NB4 (cell line): ENCODE measurements at regions not wholly inside any gene's neighbourhood (a gene's known extent, or its start where the extent isn't known, plus 50 kb on each side); places are given as distances from the start of the nearest gene placed in this dataset.

Experiments used
- DNase-seq: peaks from one replicate; pipeline ENCODE4 v3.0.0; 2010; ENCODE audit warnings: low read depth
- H3K4me3 ChIP-seq: one replicate; pipeline ENCODE4 v1.5.1; 2011; ENCODE audit warnings: mild to moderate bottlenecking, low read depth, low read length, moderate library complexity
- MYC ChIP-seq: IDR thresholded peaks from 2 replicates; pipeline ENCODE4 v1.6.1; 2011; ENCODE audit warnings: low read depth, low read length
- POLR2A ChIP-seq: IDR thresholded peaks from 2 replicates; pipeline ENCODE4 v1.6.1; 2011; ENCODE audit warnings: mild to moderate bottlenecking; ENCODE audit not compliant: insufficient read length; ENCODE audit errors: extremely low read depth
- TF ChIP-seq, protein P1 (sequence below): IDR thresholded peaks from one replicate; pipeline ENCODE4 v1.5.1; 2012; ENCODE audit warnings: low read depth, low read length
- TF ChIP-seq, protein P2 (sequence below): IDR thresholded peaks from 2 replicates; pipeline ENCODE4 v1.6.1; 2011; ENCODE audit warnings: low read depth, low read length

DNA sequence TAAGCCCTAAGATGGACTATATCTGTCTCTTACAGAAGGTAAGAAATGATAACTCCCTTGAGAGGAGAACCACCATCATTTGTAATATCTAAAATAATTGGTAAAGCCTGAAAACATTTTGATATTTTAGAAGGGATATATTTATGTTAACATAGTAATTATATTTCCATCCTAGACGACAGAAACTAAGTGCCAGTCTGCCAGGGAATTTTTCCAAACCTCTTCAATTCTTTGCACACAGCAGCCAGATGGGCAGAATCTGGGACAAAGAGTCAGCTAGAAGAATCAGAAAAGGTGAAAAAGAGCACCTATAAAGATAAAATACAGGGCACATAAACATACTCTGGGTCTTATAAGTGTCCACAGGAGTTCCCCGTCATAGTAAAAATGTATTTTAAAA is 70.0 kb upstream of the CBLB start:
- DNase-seq = no peak
- H3K4me3 ChIP-seq = no peak overlapping the region
- TF ChIP-seq MYC (no peak), POLR2A (no peak)
- TF ChIP-seq, protein P1, sequence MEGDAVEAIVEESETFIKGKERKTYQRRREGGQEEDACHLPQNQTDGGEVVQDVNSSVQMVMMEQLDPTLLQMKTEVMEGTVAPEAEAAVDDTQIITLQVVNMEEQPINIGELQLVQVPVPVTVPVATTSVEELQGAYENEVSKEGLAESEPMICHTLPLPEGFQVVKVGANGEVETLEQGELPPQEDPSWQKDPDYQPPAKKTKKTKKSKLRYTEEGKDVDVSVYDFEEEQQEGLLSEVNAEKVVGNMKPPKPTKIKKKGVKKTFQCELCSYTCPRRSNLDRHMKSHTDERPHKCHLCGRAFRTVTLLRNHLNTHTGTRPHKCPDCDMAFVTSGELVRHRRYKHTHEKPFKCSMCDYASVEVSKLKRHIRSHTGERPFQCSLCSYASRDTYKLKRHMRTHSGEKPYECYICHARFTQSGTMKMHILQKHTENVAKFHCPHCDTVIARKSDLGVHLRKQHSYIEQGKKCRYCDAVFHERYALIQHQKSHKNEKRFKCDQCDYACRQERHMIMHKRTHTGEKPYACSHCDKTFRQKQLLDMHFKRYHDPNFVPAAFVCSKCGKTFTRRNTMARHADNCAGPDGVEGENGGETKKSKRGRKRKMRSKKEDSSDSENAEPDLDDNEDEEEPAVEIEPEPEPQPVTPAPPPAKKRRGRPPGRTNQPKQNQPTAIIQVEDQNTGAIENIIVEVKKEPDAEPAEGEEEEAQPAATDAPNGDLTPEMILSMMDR = no peak
- TF ChIP-seq, protein P2, sequence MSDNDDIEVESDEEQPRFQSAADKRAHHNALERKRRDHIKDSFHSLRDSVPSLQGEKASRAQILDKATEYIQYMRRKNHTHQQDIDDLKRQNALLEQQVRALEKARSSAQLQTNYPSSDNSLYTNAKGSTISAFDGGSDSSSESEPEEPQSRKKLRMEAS = no peak

DNA sequence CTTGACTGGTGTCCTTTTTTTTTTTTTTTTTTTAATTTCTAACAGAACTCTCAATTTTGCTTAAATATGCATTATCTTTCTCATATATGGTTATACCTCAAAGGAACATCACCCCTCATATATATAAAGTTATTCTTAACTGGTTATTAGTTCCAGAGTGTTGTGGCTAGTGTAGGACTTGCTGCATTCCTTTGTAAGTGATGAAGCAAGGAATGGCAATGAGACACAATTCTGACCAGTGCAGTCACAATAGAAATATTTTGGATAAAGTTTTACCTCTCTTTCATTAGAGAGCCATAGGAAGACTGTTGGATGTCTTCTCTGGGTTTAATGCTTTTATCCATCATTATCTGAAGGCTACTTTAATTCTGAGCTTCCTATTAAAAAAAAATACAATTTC is 75.5 kb upstream of the CBLB start:
- TF ChIP-seq MYC (no peak), POLR2A (no peak)
- TF ChIP-seq, protein P1 = no peak
- TF ChIP-seq, protein P2 = no peak
- DNase-seq = no peak
- H3K4me3 ChIP-seq = no peak overlapping the region

DNA sequence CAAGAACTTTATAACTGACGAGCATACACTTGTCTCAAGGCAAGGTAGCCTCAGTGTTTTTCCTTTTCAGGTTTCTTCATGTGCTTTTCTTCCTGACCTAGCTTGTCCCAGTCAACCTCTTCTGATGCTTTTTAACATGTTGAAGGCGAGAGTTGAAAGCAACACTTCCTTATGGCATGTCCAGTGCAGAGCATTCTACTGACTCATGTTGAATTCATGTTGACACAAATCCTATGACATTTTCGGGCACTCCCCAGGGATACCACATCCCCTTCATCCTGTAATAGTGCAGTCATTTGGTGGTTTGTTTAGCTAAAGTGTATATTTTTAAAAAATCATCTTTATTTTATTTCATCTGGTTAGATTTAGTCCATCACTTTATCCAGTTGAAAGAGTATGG is 75.9 kb upstream of the CBLB start:
- no peak for TF ChIP-seq MYC
- TF ChIP-seq, protein P2 = no peak
- TF ChIP-seq, protein P1 = no peak
- TF ChIP-seq POLR2A = no peak
- DNase-seq = no peak
- no peak overlapping the region for H3K4me3 ChIP-seq

DNA sequence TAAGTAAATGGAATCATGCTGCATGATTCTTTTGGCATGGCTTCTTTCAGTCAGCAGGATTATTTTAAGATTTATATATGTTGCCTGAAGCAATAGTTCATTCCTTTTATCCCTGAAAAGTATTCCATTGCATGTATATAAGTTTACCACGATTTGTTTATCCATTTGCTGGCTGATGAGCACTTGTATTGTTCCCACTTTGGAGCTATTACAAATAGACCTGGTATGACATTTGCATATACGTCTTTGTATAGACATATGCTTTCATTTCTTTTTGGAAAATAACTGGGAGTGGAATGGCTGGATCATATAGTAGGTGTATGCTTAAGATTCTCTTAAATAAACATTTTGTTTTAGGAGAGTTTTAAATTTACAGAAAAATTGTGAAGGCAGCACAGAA is 79.3 kb upstream of the CBLB start:
- no peak for DNase-seq
- TF ChIP-seq, protein P1 = no peak
- TF ChIP-seq POLR2A (no peak), MYC (no peak)
- TF ChIP-seq, protein P2 = no peak
- no peak overlapping the region for H3K4me3 ChIP-seq

DNA sequence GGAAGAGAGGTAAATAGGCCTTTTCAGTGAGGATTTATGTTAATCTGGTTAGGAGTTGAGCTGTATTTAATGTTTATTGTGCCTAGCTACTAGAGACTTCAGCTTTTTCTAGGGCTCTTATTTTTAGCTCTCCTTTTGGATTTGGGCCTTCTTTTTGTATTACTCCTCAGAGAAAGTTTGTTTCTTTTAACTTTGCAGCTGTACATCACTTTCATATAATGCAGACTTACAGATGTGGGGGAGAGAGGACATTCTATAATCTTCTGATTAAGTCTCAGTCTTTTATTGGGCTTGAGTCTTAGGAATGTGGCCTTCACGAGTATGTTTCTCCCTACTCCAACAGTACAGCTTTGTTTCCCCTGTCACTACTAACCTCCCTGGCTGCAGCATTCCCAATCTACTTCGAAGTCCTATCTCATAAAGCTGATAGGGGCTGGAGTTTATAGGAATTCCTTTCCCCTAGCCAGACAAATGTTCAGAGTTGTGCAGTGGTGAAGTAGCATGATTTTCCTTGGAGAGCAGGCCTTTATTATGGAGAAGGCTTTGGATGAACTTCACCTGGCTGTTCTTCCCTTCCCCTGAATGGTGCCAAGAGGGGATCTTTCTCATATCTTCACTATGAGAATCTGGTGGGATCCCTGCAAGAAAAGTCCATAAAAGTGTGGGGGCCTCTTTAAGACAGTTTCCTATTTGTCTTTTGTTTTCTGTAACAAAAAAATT is 82.2 kb upstream of the CBLB start:
- TF ChIP-seq, protein P2 = no peak
- TF ChIP-seq POLR2A (no peak), MYC (no peak)
- TF ChIP-seq, protein P1 = no peak
- no peak for DNase-seq
- no peak overlapping the region for H3K4me3 ChIP-seq
